Ramos (cell line): ENCODE measurements at regions not wholly inside any gene's neighbourhood (a gene's known extent, or its start where the extent isn't known, plus 50 kb on each side); places are given as distances from the start of the nearest gene placed in this dataset.
"Not testable (repeated sequence)": the region's sequence is repeated elsewhere in the genome, so short reads cannot be mapped to it uniquely, and the experiment has no call there.

Experiments
- in situ Hi-C: fragments of 300-500 bp; cut with MboI; formaldehyde crosslinking; loops from one replicate; pipeline ENCODE4 v1.14.3; 2022; ENCODE audit warnings: low sequenced_read_pairs; ENCODE audit not compliant: unreplicated experiment

DNA sequence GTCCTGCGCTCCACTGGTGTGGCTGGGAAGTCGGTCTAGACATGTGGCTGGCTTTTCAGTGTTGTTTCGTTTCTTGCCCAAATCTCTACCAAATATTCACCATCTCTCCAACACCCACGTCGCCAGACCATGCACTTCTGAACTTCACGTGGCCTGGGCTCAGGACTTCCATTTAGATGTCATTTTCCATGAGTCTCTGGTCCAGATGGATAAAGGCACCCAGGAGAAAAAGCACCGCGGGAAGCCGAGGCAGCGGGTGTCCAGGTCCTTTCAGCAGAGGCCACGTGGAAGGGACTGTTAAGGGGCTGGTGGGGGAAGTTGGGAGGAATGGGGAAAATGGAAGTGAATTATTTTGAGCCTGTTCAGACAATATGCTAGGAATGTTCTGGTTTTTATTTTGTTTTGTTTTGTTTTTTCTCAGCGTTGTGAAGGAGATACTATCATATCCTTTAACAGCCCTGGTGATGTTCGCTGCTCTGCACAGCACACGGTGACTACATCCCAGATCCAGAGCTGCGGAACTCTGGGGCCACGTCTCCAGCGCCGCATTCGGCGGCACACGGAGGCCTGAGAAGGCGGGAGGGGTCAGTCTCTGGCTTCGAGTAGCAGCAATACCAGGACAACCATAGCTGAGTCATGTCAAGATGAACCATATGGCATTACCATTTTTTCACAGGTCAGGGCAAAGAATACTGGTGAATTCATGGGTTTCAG lies 230.3 kb downstream of the THBS2 start:
- in situ Hi-C loops: no loop called here

- in situ Hi-C loops: no loop called here
These were observed 231.6 kb downstream of the THBS2 start for GRCh38 chr6:169022079-169022478.

- in situ Hi-C loops: no loop called here
These were observed 232.8 kb downstream of the THBS2 start for GRCh38 chr6:169020821-169021220.

DNA sequence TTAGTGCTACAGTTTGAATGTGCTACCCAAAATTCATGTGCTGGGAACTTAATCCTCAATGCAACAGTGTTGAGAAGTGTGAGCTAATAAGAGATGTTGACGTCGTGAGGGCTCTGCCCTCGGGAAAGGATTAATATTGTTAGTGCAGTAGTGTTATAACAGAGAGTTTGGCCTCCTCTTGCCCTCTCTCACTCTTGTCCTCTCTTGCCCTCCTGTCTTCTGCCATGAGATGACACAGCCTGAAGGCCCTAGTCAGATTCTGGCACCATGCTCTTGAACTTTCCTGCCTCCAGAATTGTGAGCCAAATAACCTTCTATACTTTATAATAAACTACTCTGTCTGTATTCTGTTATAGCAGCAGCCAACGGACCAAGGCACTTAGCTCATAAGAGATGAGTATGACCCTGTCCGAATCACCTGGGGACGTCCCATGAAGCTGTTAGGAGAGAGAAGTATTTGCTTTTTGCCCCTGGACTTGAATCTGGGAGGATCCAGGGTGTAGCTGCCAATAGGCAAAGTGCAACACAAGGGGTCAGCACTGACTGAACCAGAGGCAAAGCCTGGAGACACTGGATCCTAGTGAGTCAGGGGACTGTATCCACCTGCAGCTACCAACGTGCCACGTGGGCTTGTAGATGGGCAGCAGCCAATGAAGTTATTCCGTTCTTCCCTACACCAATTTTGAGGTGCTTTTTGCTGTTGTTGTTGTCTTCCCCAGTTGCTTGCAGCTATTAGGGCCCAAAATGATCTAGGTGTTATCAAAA lies 233.7 kb downstream of the THBS2 start:
- in situ Hi-C loops: no loop called here

- in situ Hi-C loops: no loop called here
These were observed 234.5 kb downstream of the THBS2 start for GRCh38 chr6:169019111-169019510.

DNA sequence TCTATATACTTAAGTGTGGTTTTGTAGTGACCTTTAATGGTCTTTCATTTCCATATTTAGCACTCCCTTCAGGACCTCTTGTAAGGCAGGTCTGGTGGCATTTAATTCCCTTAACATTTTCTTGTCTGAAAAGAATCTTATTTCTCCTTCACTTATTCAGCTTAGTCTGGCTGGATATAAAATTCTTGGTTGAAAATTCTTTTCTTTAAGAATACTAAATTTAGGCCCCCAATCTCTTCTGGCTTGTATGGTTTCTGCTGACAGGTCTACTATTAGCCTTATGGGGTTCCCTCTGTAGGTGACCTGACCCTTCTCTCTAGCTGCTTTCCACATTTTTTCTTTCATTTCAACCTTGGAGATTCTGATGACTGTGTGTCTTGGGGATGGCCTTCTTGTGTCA lies 236.9 kb downstream of the THBS2 start:
- in situ Hi-C loops: no loop called here

- in situ Hi-C loops: no loop called here
These were observed 239.1 kb downstream of the THBS2 start for GRCh38 chr6:169014211-169015197.

- in situ Hi-C loops: no loop called here
These were observed 244.0 kb downstream of the THBS2 start for GRCh38 chr6:169009628-169010027.

DNA sequence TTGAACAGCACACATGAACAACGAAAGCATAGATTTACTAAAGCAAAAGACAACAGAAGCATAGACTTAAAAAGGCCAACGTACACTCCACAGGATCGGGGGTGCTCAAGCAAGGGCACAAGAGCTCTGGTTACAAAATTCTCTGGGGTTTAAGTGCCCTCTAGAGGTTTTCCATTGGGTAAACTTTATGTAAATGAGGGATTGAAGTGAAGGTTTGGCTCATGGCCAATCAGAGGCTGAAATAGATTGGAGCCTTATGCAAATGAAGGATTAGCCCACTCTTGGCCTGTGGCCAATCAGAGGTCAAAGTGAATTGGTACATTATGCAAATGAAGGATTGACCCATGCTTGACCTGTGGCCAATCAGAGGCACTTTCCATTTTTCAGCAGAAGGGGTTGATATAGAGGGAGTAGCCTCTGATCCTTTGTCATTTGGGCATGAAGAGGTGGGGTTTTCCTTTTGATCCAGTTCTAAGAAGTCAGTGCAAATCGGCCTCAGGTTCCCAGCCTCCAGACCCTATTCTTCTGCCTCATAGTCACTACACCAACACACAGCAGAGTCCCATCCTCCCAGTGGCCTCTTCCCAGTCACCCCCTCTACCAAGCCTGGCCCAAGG lies 244.9 kb downstream of the THBS2 start:
- in situ Hi-C loops: no loop called here

- in situ Hi-C loops: no loop called here
These were observed 248.5 kb downstream of the THBS2 start for GRCh38 chr6:169005166-169005565.

- in situ Hi-C loops: no loop called here
These were observed 253.6 kb downstream of the THBS2 start for GRCh38 chr6:169000022-169000421.

DNA sequence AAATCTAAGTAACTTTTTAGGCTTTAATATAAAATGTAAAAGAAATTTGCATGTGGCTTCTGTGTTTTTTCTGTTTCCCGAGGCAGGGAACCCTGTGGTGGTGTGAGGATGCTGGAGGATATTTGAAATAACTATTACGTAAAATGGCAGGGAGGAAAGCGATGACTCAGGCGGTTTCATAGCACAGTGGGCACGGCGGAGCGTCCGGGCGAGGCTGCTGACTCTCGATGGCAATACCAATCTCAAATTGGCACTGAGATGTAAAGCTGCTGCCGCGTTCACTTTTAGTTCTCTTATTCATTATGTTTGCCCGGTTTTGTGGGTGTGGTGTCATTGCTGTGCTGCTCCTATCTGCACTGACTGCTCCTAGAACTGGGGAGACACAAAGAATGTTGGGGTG lies 254.3 kb downstream of the THBS2 start:
- in situ Hi-C loops: no loop called here

GRCh38 chr6:168996356-168996625 lies 257.4 kb downstream of the THBS2 start:
- in situ Hi-C loops: no loop called here

DNA sequence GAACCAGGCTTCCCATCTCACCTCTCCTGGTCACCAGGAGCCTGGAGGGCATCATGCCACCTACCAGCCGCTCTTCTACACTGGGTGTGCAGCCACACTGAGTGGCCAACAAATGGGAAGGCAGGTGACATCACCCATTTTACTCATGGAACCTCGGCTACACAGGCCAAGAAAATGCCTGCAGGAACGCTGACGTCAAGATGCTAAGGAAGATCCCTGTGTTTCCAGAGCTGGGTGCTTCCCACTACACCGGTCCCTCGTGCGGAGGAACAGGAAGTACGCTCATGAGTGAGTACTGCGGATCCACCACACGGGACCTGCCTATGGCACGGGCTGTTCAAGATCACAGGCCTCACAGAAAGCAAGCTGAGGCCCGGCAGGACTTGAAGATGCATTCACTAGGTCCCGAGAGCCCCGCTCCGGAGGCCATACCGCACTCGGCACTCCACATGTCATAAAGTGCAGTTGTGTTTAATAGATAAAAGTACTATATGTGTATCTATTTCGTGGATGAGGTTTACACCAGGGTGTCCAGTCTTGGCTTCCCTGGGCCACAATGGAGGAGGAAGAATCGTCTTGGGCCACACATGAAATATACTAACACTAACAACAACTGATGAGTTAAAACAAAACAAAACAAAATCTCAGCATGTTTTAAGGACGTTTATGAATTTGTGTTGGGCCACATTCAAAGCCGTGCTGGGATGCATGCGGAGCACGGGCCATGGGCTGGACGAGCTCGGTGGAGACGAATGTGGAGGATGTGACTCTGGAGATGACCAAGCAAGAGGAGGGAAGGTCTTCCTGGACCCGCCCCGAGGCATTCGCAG lies 257.9 kb downstream of the THBS2 start:
- in situ Hi-C loops: no loop called here

- in situ Hi-C loops: no loop called here
These were observed 258.7 kb downstream of the THBS2 start for GRCh38 chr6:168994956-168995355.

- in situ Hi-C loops: no loop called here
These were observed 261.1 kb downstream of the THBS2 start for GRCh38 chr6:168992446-168993144.

DNA sequence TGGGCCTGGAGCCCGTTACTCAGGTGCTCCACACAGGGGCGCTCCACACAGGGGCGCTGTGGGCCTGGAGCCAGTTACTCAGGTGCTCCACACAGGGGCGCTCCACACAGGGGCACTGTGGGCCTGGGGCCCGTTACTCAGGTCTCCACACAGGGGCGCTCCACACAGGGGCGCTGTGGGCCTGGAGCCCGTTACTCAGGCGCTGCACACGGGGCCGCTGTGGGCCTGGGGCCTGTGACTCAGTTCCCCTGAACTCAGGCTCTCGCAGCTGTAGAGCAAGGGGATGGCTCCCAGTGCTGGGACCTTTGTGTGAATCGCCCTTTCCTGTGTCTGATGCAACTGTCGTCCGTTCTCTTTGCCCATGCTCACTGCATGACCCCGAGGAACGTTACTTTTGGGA lies 262.0 kb downstream of the THBS2 start:
- in situ Hi-C loops: not testable (repeated sequence)

- in situ Hi-C loops: no loop called here
These were observed 263.5 kb downstream of the THBS2 start for GRCh38 chr6:168990019-168990751.
